H9 (cell line): ENCODE measurements at regions not wholly inside any gene's neighbourhood (a gene's known extent, or its start where the extent isn't known, plus 50 kb on each side); places are given as distances from the start of the nearest gene placed in this dataset.

Source experiments
- DNase-seq: peaks from one replicate; pipeline ENCODE4 v3.0.0-alpha.2; 2017
- H2AFZ ChIP-seq: one replicate; pipeline ENCODE4 v1.6.1; 2013; ENCODE audit warnings: mild to moderate bottlenecking, low read length, control low read depth, moderate library complexity
- H2AK5ac ChIP-seq: 2 replicates; pipeline ENCODE4 v1.6.1; 2013; ENCODE audit warnings: low read length, control low read depth, mixed read lengths; ENCODE audit not compliant: insufficient read length
- H2BK120ac ChIP-seq: one replicate; pipeline ENCODE4 v1.6.1; 2013; ENCODE audit warnings: low read depth, mild to moderate bottlenecking, low read length, control low read depth, inconsistent platforms; ENCODE audit not compliant: poor library complexity, severe bottlenecking
- H2BK12ac ChIP-seq: 2 replicates; pipeline ENCODE4 v1.6.1; 2013; ENCODE audit warnings: low read length, control low read depth, mixed read lengths, low read depth; ENCODE audit not compliant: insufficient read length
- H2BK15ac ChIP-seq: 2 replicates; pipeline ENCODE4 v1.6.1; 2013; ENCODE audit warnings: low read depth, low read length, control low read depth
- H2BK20ac ChIP-seq: one replicate; pipeline ENCODE4 v1.6.1; 2013; ENCODE audit warnings: low read depth, mild to moderate bottlenecking, low read length, control low read depth, inconsistent platforms; ENCODE audit not compliant: poor library complexity, severe bottlenecking
- H2BK5ac ChIP-seq: 2 replicates; pipeline ENCODE4 v1.6.1; 2013; ENCODE audit warnings: low read length, control low read depth, mixed read lengths; ENCODE audit not compliant: insufficient read length
- H3K14ac ChIP-seq: 2 replicates; pipeline ENCODE4 v1.6.1; 2013; ENCODE audit warnings: low read length, control low read depth; ENCODE audit not compliant: insufficient read depth
- H3K18ac ChIP-seq: 2 replicates; pipeline ENCODE4 v1.6.1; 2013; ENCODE audit warnings: low read depth, mild to moderate bottlenecking, mixed read lengths, low read length, control low read depth; ENCODE audit not compliant: insufficient read length
- H3K23ac ChIP-seq: 2 replicates; pipeline ENCODE4 v1.6.1; 2013; ENCODE audit warnings: low read length, control low read depth, mixed read lengths, low read depth; ENCODE audit not compliant: insufficient read length
- H3K23me2 ChIP-seq: 2 replicates; pipeline ENCODE4 v1.6.1; 2013; ENCODE audit warnings: low read depth, mild to moderate bottlenecking, mixed read lengths, low read length, control low read depth; ENCODE audit not compliant: insufficient read length, poor library complexity, severe bottlenecking
- H3K27ac ChIP-seq: 2 replicates; pipeline ENCODE4 v1.5.1; 2013; ENCODE audit warnings: low read length, control low read depth, mixed read lengths, low read depth; ENCODE audit not compliant: insufficient read length
- H3K27me3 ChIP-seq: 2 replicates; pipeline ENCODE4 v1.6.1; 2013; ENCODE audit warnings: low read length, control low read depth, inconsistent platforms; ENCODE audit not compliant: insufficient read depth
- H3K4ac ChIP-seq: 2 replicates; pipeline ENCODE4 v1.6.1; 2013; ENCODE audit warnings: low read depth, mild to moderate bottlenecking, control low read depth, inconsistent platforms, low read length, moderate library complexity
- H3K4me1 ChIP-seq: 2 replicates; pipeline ENCODE4 v1.6.1; 2013; ENCODE audit warnings: low read length, control low read depth, inconsistent platforms; ENCODE audit not compliant: insufficient read depth
- H3K4me2 ChIP-seq: 2 replicates; pipeline ENCODE4 v1.6.1; 2013; ENCODE audit warnings: low read length, control low read depth, mixed read lengths; ENCODE audit not compliant: insufficient read length, insufficient read depth
- H3K56ac ChIP-seq: 2 replicates; pipeline ENCODE4 v1.6.1; 2013; ENCODE audit warnings: low read depth, mild to moderate bottlenecking, mixed read lengths, low read length, control low read depth; ENCODE audit not compliant: insufficient read length
- H3K79me1 ChIP-seq: 2 replicates; pipeline ENCODE4 v1.6.1; 2013; ENCODE audit warnings: low read depth, mild to moderate bottlenecking, moderate library complexity, low read length, control low read depth, inconsistent platforms; ENCODE audit not compliant: insufficient read depth, poor library complexity, severe bottlenecking
- H3K79me2 ChIP-seq: 2 replicates; pipeline ENCODE4 v1.6.1; 2013; ENCODE audit warnings: low read length, control low read depth, inconsistent platforms; ENCODE audit not compliant: insufficient read depth
- H3K9ac ChIP-seq: 2 replicates; pipeline ENCODE4 v1.6.1; 2013; ENCODE audit warnings: low read length, control low read depth, mixed read lengths; ENCODE audit not compliant: insufficient read length; ENCODE audit errors: extremely low read depth
- H3K9me3 ChIP-seq: one replicate; pipeline ENCODE4 v1.6.1; 2013; ENCODE audit warnings: low read depth, low read length, inconsistent platforms; ENCODE audit not compliant: control insufficient read depth
- H3T11ph ChIP-seq: one replicate; pipeline ENCODE4 v1.6.1; 2013; ENCODE audit warnings: mild to moderate bottlenecking, low read length, control low read depth, inconsistent platforms
- H4K20me1 ChIP-seq: one replicate; pipeline ENCODE4 v1.6.1; 2013; ENCODE audit not compliant: control insufficient read depth, insufficient read length, insufficient read depth
- H4K5ac ChIP-seq: 2 replicates; pipeline ENCODE4 v1.6.1; 2013; ENCODE audit warnings: low read depth, mild to moderate bottlenecking, mixed read lengths, low read length, control low read depth; ENCODE audit not compliant: insufficient read length
- H4K8ac ChIP-seq: replicated peaks from 2 replicates; pipeline ENCODE4 v1.6.1; 2013; ENCODE audit warnings: low read length, control low read depth, mixed read lengths, low read depth; ENCODE audit not compliant: insufficient read length
- H4K91ac ChIP-seq: 2 replicates; pipeline ENCODE4 v1.6.1; 2013; ENCODE audit warnings: low read depth, mild to moderate bottlenecking, moderate library complexity, mixed read lengths, low read length, control low read depth; ENCODE audit not compliant: insufficient read length
- H3K27ac Mint-ChIP-seq, 3 experiments: 2 replicates in 2 of 3; 3 replicates in 1 of 3; pipeline ENCODE4 v1.8.0; 2020 to 2021; ENCODE audit warnings: mixed read lengths in 3 of 3, mild to moderate bottlenecking in 1 of 3, moderate library complexity in 1 of 3
- H3K27me3 Mint-ChIP-seq: 2 replicates; pipeline ENCODE4 v1.8.0; 2021; ENCODE audit warnings: low read depth, mild to moderate bottlenecking, moderate library complexity, mixed read lengths
- H3K36me3 Mint-ChIP-seq, 3 experiments: 2 replicates in 2 of 3; 3 replicates in 1 of 3; pipeline ENCODE4 v1.8.0; 2020 to 2021; ENCODE audit warnings: low read depth in 3 of 3, mixed read lengths in 3 of 3; ENCODE audit not compliant: insufficient read depth in 1 of 3
- H3K4me1 Mint-ChIP-seq, 2 experiments: 2 replicates each; pipeline ENCODE4 v1.8.0; 2020; ENCODE audit warnings: mixed read lengths in 2 of 2
- H3K4me3 Mint-ChIP-seq, 2 experiments: 2 replicates in 1 of 2; 3 replicates in 1 of 2; pipeline ENCODE4 v1.8.0; 2020 to 2021; ENCODE audit warnings: mild to moderate bottlenecking in 2 of 2, mixed read lengths in 2 of 2, moderate library complexity in 1 of 2
- H3K9me3 Mint-ChIP-seq, 2 experiments: 2 replicates in 1 of 2; 3 replicates in 1 of 2; pipeline ENCODE4 v1.8.0; 2020; ENCODE audit warnings: mild to moderate bottlenecking in 2 of 2, mixed read lengths in 2 of 2, moderate library complexity in 1 of 2
- CTCF ChIP-seq: fragments of 200-600 bp; sonication (generic); conservative IDR thresholded peaks from 3 replicates; pipeline ENCODE4 v1.8.0; 2021; ENCODE audit warnings: antibody characterized with exemption, mild to moderate bottlenecking
- WGBS: extraction: QIAGEN DNeasy Blood & Tissue Kit; methylation state at CpG from one replicate; pipeline ENCODE4 v1.1.7; 2013; ENCODE audit warnings: missing lambda C conversion rate, low lambda C conversion rate, mixed read lengths; ENCODE audit not compliant: insufficient read length; ENCODE audit errors: extremely low coverage; 5-methylcytosine and 5-hydroxymethylcytosine counted together

- Histone ChIP-seq H3K4ac (no peak overlapping the region), H4K8ac (no peak overlapping the region), H2BK120ac (no peak overlapping the region), H3K27me3 (no peaks in the 10 kb centered on the region), H3T11ph (no peak overlapping the region), H3K23ac (no peak overlapping the region), H3K9ac (no peak overlapping the region), H3K9me3 (no peaks in the 10 kb centered on the region), H2BK12ac (no peak overlapping the region), H4K5ac (no peak overlapping the region), H3K27ac (no peak overlapping the region), H3K23me2 (no peaks in the 10 kb centered on the region), H3K14ac (no peak overlapping the region), H2AK5ac (no peak overlapping the region), H4K91ac (no peak overlapping the region), H2BK5ac (no peak overlapping the region), H2AFZ (no peak overlapping the region), H2BK15ac (no peak overlapping the region), H3K79me1 (no peaks in the 10 kb centered on the region), H2BK20ac (no peak overlapping the region), H3K56ac (no peak overlapping the region), H3K4me2 (no peak overlapping the region), H3K4me1 (no peaks in the 10 kb centered on the region), H3K18ac (no peak overlapping the region), H4K20me1 (no peaks in the 10 kb centered on the region), H3K79me2 (no peaks in the 10 kb centered on the region)
- WGBS: no CpG with 5 or more reads among the region's 5 CpGs
- no peak for DNase-seq
- Mint-ChIP-seq H3K9me3 (peaks cover 0 to 2% of the 10 kb centered on the region in 2 experiments; a peak in 2 of 5 replicates), H3K27me3 (no peaks in the 10 kb centered on the region), H3K27ac (no peak overlapping the region), H3K36me3 (peaks cover 0 to 4% (median 0%) of the 10 kb centered on the region in 3 experiments; a peak in 2 of 7 replicates), H3K4me1 (no peaks in the 10 kb centered on the region), H3K4me3 (no peak overlapping the region)
- no peak for TF ChIP-seq CTCF
Measured at GRCh38 chr11:42544726-42545125, 767.1 kb upstream of the API5 start.
